Neuronal stem cell (in vitro differentiated cells): ENCODE measurements at regions not wholly inside any gene's neighbourhood (a gene's known extent, or its start where the extent isn't known, plus 50 kb on each side); places are given as distances from the start of the nearest gene placed in this dataset.
A peak's percentile ranks its signal among the peaks of the same experiment; 100 is the strongest.
"Not testable (repeated sequence)": the region's sequence is repeated elsewhere in the genome, so short reads cannot be mapped to it uniquely, and the experiment has no call there.

Experiments
- DNase-seq: peaks from one replicate; pipeline ENCODE4 v3.0.0-alpha.2; 2013; ENCODE audit warnings: low spot score
- H2AFZ ChIP-seq: one replicate; pipeline ENCODE4 v1.6.1; 2013; ENCODE audit warnings: mild to moderate bottlenecking, low read length, inconsistent platforms
- H2AK5ac ChIP-seq: 2 replicates; pipeline ENCODE4 v1.6.1; 2013; ENCODE audit warnings: low read depth, mild to moderate bottlenecking, inconsistent platforms, low read length, moderate library complexity, mixed read lengths
- H2BK120ac ChIP-seq: 2 replicates; pipeline ENCODE4 v1.6.1; 2013; ENCODE audit warnings: low read depth, mild to moderate bottlenecking, inconsistent platforms, low read length, moderate library complexity, mixed read lengths
- H2BK12ac ChIP-seq: one replicate; pipeline ENCODE4 v1.6.1; 2013; ENCODE audit warnings: low read length, inconsistent platforms
- H2BK15ac ChIP-seq: 2 replicates; pipeline ENCODE4 v1.6.1; 2013; ENCODE audit warnings: mild to moderate bottlenecking, low read length, inconsistent platforms, mixed read lengths
- H2BK5ac ChIP-seq: one replicate; pipeline ENCODE4 v1.6.1; 2013; ENCODE audit warnings: inconsistent platforms, mild to moderate bottlenecking, low read length, moderate library complexity
- H3K14ac ChIP-seq: one replicate; pipeline ENCODE4 v1.6.1; 2013; ENCODE audit warnings: low read length, inconsistent platforms
- H3K18ac ChIP-seq: 2 replicates; pipeline ENCODE4 v1.6.1; 2013; ENCODE audit warnings: low read length, inconsistent platforms
- H3K23ac ChIP-seq: 2 replicates; pipeline ENCODE4 v1.6.1; 2013; ENCODE audit warnings: low read depth, mild to moderate bottlenecking, mixed read lengths, low read length, inconsistent platforms; ENCODE audit not compliant: poor library complexity
- H3K27ac ChIP-seq: replicated peaks from 3 replicates; pipeline ENCODE4 v1.5.1; 2013; ENCODE audit warnings: low read length, inconsistent platforms
- H3K27me3 ChIP-seq, 3 experiments: 2 replicates each; pipeline ENCODE4 v1.6.1; 2013; ENCODE audit warnings: low read length in 3 of 3, mild to moderate bottlenecking in 2 of 3, inconsistent platforms in 1 of 3, low read depth in 1 of 3, mixed read lengths in 1 of 3, moderate library complexity in 1 of 3; ENCODE audit not compliant: control insufficient read depth in 3 of 3, insufficient read depth in 3 of 3
- H3K36me3 ChIP-seq, 2 donors: replicated peaks in 1 of 2; 2 replicates each; pipeline ENCODE4 v1.6.1; 2013; ENCODE audit warnings: low read length in 2 of 2; ENCODE audit not compliant: control insufficient read depth in 2 of 2, insufficient read depth in 2 of 2
- H3K4ac ChIP-seq: 2 replicates; pipeline ENCODE4 v1.6.1; 2013; ENCODE audit warnings: inconsistent platforms, mild to moderate bottlenecking, low read length, moderate library complexity
- H3K4me1 ChIP-seq, 2 donors: 1 replicate in 1 of 2; 2 replicates in 1 of 2; pipeline ENCODE4 v1.6.1; 2013; ENCODE audit warnings: low read length in 2 of 2, low read depth in 1 of 2; ENCODE audit not compliant: control insufficient read depth in 2 of 2, insufficient read depth in 1 of 2
- H3K4me2 ChIP-seq: one replicate; pipeline ENCODE4 v1.6.1; 2013; ENCODE audit warnings: mild to moderate bottlenecking, low read length, inconsistent platforms; ENCODE audit not compliant: insufficient read depth, poor library complexity, severe bottlenecking
- H3K4me3 ChIP-seq, 2 donors: 2 replicates each; pipeline ENCODE4 v1.5.1; 2013; ENCODE audit warnings: low read length in 2 of 2, mild to moderate bottlenecking in 2 of 2, inconsistent platforms in 1 of 2, moderate library complexity in 1 of 2
- H3K79me1 ChIP-seq: one replicate; pipeline ENCODE4 v1.6.1; 2013; ENCODE audit warnings: low read depth, mild to moderate bottlenecking, inconsistent platforms, low read length, moderate library complexity
- H3K9ac ChIP-seq: one replicate; pipeline ENCODE4 v1.6.1; 2013; ENCODE audit warnings: mild to moderate bottlenecking, low read depth, low read length, inconsistent platforms; ENCODE audit not compliant: poor library complexity
- H3K9me3 ChIP-seq, 2 donors: replicated peaks in 1 of 2; 2 replicates each; pipeline versions ENCODE3 to v1.6.1; 2013; ENCODE audit warnings: low read length in 2 of 2, mild to moderate bottlenecking in 2 of 2, inconsistent platforms in 1 of 2, low read depth in 1 of 2, mixed read lengths in 1 of 2, moderate library complexity in 1 of 2; ENCODE audit not compliant: control insufficient read depth in 2 of 2, insufficient read depth in 1 of 2
- H4K8ac ChIP-seq: one replicate; pipeline ENCODE4 v1.6.1; 2013; ENCODE audit warnings: low read depth, mild to moderate bottlenecking, inconsistent platforms, low read length, moderate library complexity
- H4K91ac ChIP-seq: one replicate; pipeline ENCODE4 v1.6.1; 2013; ENCODE audit warnings: low read length, low read depth, mild to moderate bottlenecking, inconsistent platforms; ENCODE audit not compliant: poor library complexity
- WGBS, 2 donors: extraction: QIAGEN DNeasy Blood & Tissue Kit; methylation state at CpG; one replicate each; pipeline ENCODE4 v1.1.7; 2013; ENCODE audit warnings: missing lambda C conversion rate in 2 of 2, mixed read lengths in 1 of 2; ENCODE audit not compliant: insufficient read length in 2 of 2, insufficient replicate concordance in 1 of 2; ENCODE audit errors: extremely low coverage in 2 of 2; 5-methylcytosine and 5-hydroxymethylcytosine counted together

- H3K4me1 ChIP-seq = no peaks in the 10 kb centered on the region
- H3K27me3 ChIP-seq = no peaks in the 10 kb centered on the region
- H3K36me3 ChIP-seq = no peaks in the 10 kb centered on the region
- H3K27ac ChIP-seq = no peak overlapping the region
- H3K9ac ChIP-seq = no peak overlapping the region
- H3K79me1 ChIP-seq = no peaks in the 10 kb centered on the region
- no peak overlapping the region for H3K14ac ChIP-seq
- H2AFZ ChIP-seq = peak overlapping the region; percentile 32
- H2BK5ac ChIP-seq = no peak overlapping the region
- H3K4me3 ChIP-seq = no peak overlapping the region
- no peak overlapping the region for H2BK12ac ChIP-seq
- H3K9me3 ChIP-seq = no peaks in the 10 kb centered on the region
- H3K4me2 ChIP-seq = no peak overlapping the region
- DNase-seq = no peak
- H4K91ac ChIP-seq = no peak overlapping the region
- no peak overlapping the region for H3K18ac ChIP-seq
- H4K8ac ChIP-seq = no peak overlapping the region
- no peak overlapping the region for H2BK120ac ChIP-seq
- no CpG with 5 or more reads among the region's 2 CpGs for WGBS, 2 donors
- H3K4ac ChIP-seq = no peak overlapping the region
- no peak overlapping the region for H2AK5ac ChIP-seq
- H3K23ac ChIP-seq = no peak overlapping the region
- H2BK15ac ChIP-seq = no peak overlapping the region
Observed at GRCh38 chr6:112947507-112947906, 600.4 kb downstream of the RFPL4B start.

- Histone ChIP-seq H3K4me2 (no peak overlapping the region), H3K9me3 (peaks cover 0 to 5% of the 10 kb centered on the region in 2 donors), H3K4me1 (peaks cover 2 to 4% of the 10 kb centered on the region in 2 donors), H3K27ac (no peak overlapping the region), H2BK15ac (no peak overlapping the region), H3K27me3 (no peaks in the 10 kb centered on the region), H2BK12ac (no peak overlapping the region), H2BK120ac (no peak overlapping the region), H3K23ac (no peak overlapping the region), H4K8ac (no peak overlapping the region), H4K91ac (no peak overlapping the region), H3K18ac (no peak overlapping the region), H2AFZ (no peak overlapping the region), H2BK5ac (no peak overlapping the region), H3K14ac (no peak overlapping the region), H3K4ac (no peak overlapping the region), H3K9ac (no peak overlapping the region), H3K4me3 (no peak overlapping the region), H2AK5ac (no peak overlapping the region), H3K79me1 (no peaks in the 10 kb centered on the region), H3K36me3 (no peaks in the 10 kb centered on the region)
- WGBS, 2 donors = no CpG with 5 or more reads among the region's 1 CpG
- no peak for DNase-seq
Observed at GRCh38 chr6:112951829-112952228, 604.7 kb downstream of the RFPL4B start.

- H2BK15ac ChIP-seq, H3K9me3 ChIP-seq, DNase-seq, H3K27ac ChIP-seq, H4K8ac ChIP-seq, H2AFZ ChIP-seq, H3K27me3 ChIP-seq, H2AK5ac ChIP-seq, H3K36me3 ChIP-seq, H3K4me2 ChIP-seq, H3K79me1 ChIP-seq, H4K91ac ChIP-seq, H3K4ac ChIP-seq, H3K4me3 ChIP-seq, H2BK12ac ChIP-seq, H3K23ac ChIP-seq, H3K18ac ChIP-seq, H2BK5ac ChIP-seq, H3K4me1 ChIP-seq, H2BK120ac ChIP-seq, H3K9ac ChIP-seq, H3K14ac ChIP-seq: not testable (repeated sequence)
- no CpG with 5 or more reads among the region's 4 CpGs for WGBS, 2 donors
Observed at GRCh38 chr6:112955743-112956142, 608.6 kb downstream of the RFPL4B start.

GRCh38 chr6:112956696-112957535, 609.8 kb downstream of the RFPL4B start:
- no CpG with 5 or more reads among the region's 5 CpGs for WGBS, 2 donors
- Histone ChIP-seq H3K4me1 (peaks cover 3 to 6% of the 10 kb centered on the region in 2 donors), H3K23ac (no peak overlapping the region), H3K36me3 (no peaks in the 10 kb centered on the region), H2AK5ac (no peak overlapping the region), H2AFZ (peak overlapping the region; percentile 69), H3K18ac (no peak overlapping the region), H3K4ac (no peak overlapping the region), H4K91ac (no peak overlapping the region), H3K4me2 (no peak overlapping the region), H3K79me1 (no peaks in the 10 kb centered on the region), H2BK15ac (no peak overlapping the region), H3K27me3 (no peaks in the 10 kb centered on the region), H3K4me3 (no peak overlapping the region), H3K27ac (no peak overlapping the region), H2BK12ac (no peak overlapping the region), H4K8ac (no peak overlapping the region), H3K9ac (no peak overlapping the region), H2BK5ac (no peak overlapping the region), H3K14ac (no peak overlapping the region), H2BK120ac (no peak overlapping the region), H3K9me3 (peaks cover 0 to 5% of the 10 kb centered on the region in 2 donors)
- DNase-seq = no peak
